ENCODE measurements at regions not wholly inside any gene's neighbourhood (a gene's known extent, or its start where the extent isn't known, plus 50 kb on each side); places are given as distances from the start of the nearest gene placed in this dataset.

DNA sequence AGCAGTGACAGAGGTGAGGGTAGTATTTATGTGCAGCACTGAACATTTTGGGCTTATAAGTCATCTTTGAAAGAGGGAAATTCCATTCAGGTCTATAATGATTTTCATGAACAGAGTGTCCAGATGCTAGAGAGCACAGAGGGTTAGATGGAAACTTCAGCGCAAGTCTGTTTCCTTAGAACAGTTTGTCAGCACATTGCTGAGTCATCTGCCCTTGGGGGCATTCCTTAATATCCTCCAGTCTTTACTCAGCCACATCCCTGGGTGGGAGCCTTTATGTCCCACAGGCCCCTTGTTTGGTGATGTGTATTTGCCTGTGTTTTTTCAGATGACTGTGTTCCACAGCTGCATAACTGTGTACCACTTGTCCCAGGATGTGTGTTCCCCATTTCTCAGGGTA, 138.5 kb upstream of the S1PR3 start:
- no peaks in the 10 kb centered on the region for H3K9me1 ChIP-seq (replicated peaks; ENCODE audit: control insufficient read depth, extremely low read depth, insufficient read depth, low read length)
- ChIA-PET POLR2A (interaction anchor here (0.5 kb wide), 1 partner anchor 143 kb away, joined by 3 read pairs; no protein-coding TSS in a partner anchor), CTCF (no interaction called here)
- intact Hi-C loops (cut with micrococcal nuclease) = loop anchor here (2.0 kb wide), 1 partner anchor 76 kb away; no protein-coding TSS in a partner anchor
- H4K20me1 ChIP-seq (replicated peaks; ENCODE audit: control insufficient read depth, extremely low read depth, insufficient read depth, low read length) = no peaks in the 10 kb centered on the region
- H3K36me3 ChIP-seq (ENCODE audit: control insufficient read depth in 2 of 2, extremely low read depth in 1 of 2, insufficient read depth in 2 of 2, low read length in 2 of 2) = no peaks in the 10 kb centered on the region
- H3K9ac ChIP-seq (replicated peaks; ENCODE audit: extremely low read depth, insufficient read depth, low read length) = peak overlapping the region; percentile 28
- peaks cover 11% of the 10 kb centered on the region for H3K4me1 ChIP-seq (ENCODE audit: control insufficient read depth, extremely low read depth, insufficient read depth, low read length)
- peak overlapping the region; percentile 56 for H3K4me2 ChIP-seq (ENCODE audit: insufficient read depth, low read length)
- H3K27me3 ChIP-seq (ENCODE audit: control insufficient read depth in 2 of 2, insufficient read depth in 2 of 2, low read length in 2 of 2) = no peaks in the 10 kb centered on the region
- peak; percentile 92 for DNase-seq (ENCODE audit: low read depth, low spot score)
- H3K79me2 ChIP-seq (ENCODE audit: control insufficient read depth, insufficient read depth, low read length) = no peaks in the 10 kb centered on the region
- H3K4me3 ChIP-seq (replicated peaks in 1 of 3; ENCODE audit: insufficient read depth in 1 of 3, low read depth in 1 of 3, low read length in 3 of 3) = no peak overlapping the region
- BruUV-seq (replicated peaks) = no TSS peak
- peak overlapping the region; percentile 44 for H2AFZ ChIP-seq (ENCODE audit: low read depth, low read length)
- FAIRE-seq = peak; percentile 85
- no peaks in the 10 kb centered on the region for H3K9me3 ChIP-seq (replicated peaks; ENCODE audit: control insufficient read depth, insufficient read depth, low read length)
- peak; percentile 94 for TF ChIP-seq FOS (IDR thresholded peaks at IDR 0.05; ENCODE audit: borderline replicate concordance, insufficient read depth, low read length)
- TF ChIP-seq JUN (IDR thresholded peaks at IDR 0.05; ENCODE audit: borderline replicate concordance, insufficient read depth, insufficient read length, low read depth) = peak; percentile 42
- peak; percentile 75 for TF ChIP-seq POLR2AphosphoS5 (IDR thresholded peaks at IDR 0.05; ENCODE audit: insufficient read depth, low read depth, low read length)
- TF ChIP-seq GATA2 (IDR thresholded peaks at IDR 0.05; ENCODE audit: insufficient read depth, insufficient read length, low read depth, low read length) = no peak
- no peak for TF ChIP-seq MYC (IDR thresholded peaks at IDR 0.05; ENCODE audit: low read depth, low read length)
- peak; percentile 24 for TF ChIP-seq POLR2A (IDR thresholded peaks at IDR 0.05; ENCODE audit: low read depth, low read length)
- dilution Hi-C loops (cut with MboI; ENCODE audit: extremely low pct_ligation_motif_present, low sequenced_read_pairs) = no loop called here
- H3K27ac ChIP-seq (ENCODE audit: insufficient read depth, low read depth, low read length) = peak overlapping the region; percentile 69

DNA sequence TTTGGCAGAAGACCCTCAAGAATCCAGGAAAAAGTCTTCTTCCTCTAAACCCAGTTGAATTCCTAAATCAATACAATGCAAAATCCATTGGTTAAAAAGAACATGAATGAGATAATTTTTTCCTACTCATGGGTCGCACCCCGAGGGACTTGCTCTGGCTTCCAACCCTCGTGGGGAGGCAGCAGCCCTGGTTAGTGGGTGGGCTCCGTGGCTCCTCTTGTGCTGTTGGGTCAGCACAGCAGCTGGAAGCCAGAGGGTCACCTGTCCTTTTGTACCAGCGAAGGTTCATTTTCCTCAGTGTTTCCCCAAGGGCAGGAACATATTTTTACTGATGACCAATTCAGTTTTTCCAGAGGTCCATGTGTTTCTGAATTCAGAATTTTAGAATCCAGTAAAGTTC, 120.6 kb upstream of the S1PR3 start:
- Histone ChIP-seq H2AFZ (ENCODE audit: low read depth, low read length) (no peak overlapping the region), H3K36me3 (ENCODE audit: control insufficient read depth in 2 of 2, extremely low read depth in 1 of 2, insufficient read depth in 2 of 2, low read length in 2 of 2) (no peaks in the 10 kb centered on the region), H3K9ac (replicated peaks; ENCODE audit: extremely low read depth, insufficient read depth, low read length) (no peak overlapping the region), H3K9me3 (replicated peaks; ENCODE audit: control insufficient read depth, insufficient read depth, low read length) (no peaks in the 10 kb centered on the region), H3K4me2 (ENCODE audit: insufficient read depth, low read length) (no peak overlapping the region), H4K20me1 (replicated peaks; ENCODE audit: control insufficient read depth, extremely low read depth, insufficient read depth, low read length) (no peaks in the 10 kb centered on the region), H3K4me3 (replicated peaks in 1 of 3; ENCODE audit: insufficient read depth in 1 of 3, low read depth in 1 of 3, low read length in 3 of 3) (no peak overlapping the region), H3K4me1 (ENCODE audit: control insufficient read depth, extremely low read depth, insufficient read depth, low read length) (no peaks in the 10 kb centered on the region), H3K79me2 (ENCODE audit: control insufficient read depth, insufficient read depth, low read length) (no peaks in the 10 kb centered on the region), H3K27me3 (ENCODE audit: control insufficient read depth in 2 of 2, insufficient read depth in 2 of 2, low read length in 2 of 2) (no peaks in the 10 kb centered on the region), H3K9me1 (replicated peaks; ENCODE audit: control insufficient read depth, extremely low read depth, insufficient read depth, low read length) (no peaks in the 10 kb centered on the region), H3K27ac (ENCODE audit: insufficient read depth, low read depth, low read length) (no peak overlapping the region)
- CTCF ChIA-PET = no interaction called here
- FAIRE-seq (no peak), DNase-seq (ENCODE audit: low read depth, low spot score) (no peak)
- POLR2A ChIA-PET = no interaction called here
- no TSS peak for BruUV-seq (replicated peaks)
- dilution Hi-C loops (cut with MboI; ENCODE audit: extremely low pct_ligation_motif_present, low sequenced_read_pairs) = no loop called here
- TF ChIP-seq FOS (IDR thresholded peaks at IDR 0.05; ENCODE audit: borderline replicate concordance, insufficient read depth, low read length) (no peak), GATA2 (IDR thresholded peaks at IDR 0.05; ENCODE audit: insufficient read depth, insufficient read length, low read depth, low read length) (no peak), JUN (IDR thresholded peaks at IDR 0.05; ENCODE audit: borderline replicate concordance, insufficient read depth, insufficient read length, low read depth) (no peak), POLR2AphosphoS5 (IDR thresholded peaks at IDR 0.05; ENCODE audit: insufficient read depth, low read depth, low read length) (no peak), MYC (IDR thresholded peaks at IDR 0.05; ENCODE audit: low read depth, low read length) (no peak), POLR2A (IDR thresholded peaks at IDR 0.05; ENCODE audit: low read depth, low read length) (no peak)
- TF ChIP-seq, protein P1, sequence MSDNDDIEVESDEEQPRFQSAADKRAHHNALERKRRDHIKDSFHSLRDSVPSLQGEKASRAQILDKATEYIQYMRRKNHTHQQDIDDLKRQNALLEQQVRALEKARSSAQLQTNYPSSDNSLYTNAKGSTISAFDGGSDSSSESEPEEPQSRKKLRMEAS (IDR thresholded peaks at IDR 0.05; ENCODE audit: insufficient read depth, insufficient read length) = no peak
- TF ChIP-seq, protein P2, sequence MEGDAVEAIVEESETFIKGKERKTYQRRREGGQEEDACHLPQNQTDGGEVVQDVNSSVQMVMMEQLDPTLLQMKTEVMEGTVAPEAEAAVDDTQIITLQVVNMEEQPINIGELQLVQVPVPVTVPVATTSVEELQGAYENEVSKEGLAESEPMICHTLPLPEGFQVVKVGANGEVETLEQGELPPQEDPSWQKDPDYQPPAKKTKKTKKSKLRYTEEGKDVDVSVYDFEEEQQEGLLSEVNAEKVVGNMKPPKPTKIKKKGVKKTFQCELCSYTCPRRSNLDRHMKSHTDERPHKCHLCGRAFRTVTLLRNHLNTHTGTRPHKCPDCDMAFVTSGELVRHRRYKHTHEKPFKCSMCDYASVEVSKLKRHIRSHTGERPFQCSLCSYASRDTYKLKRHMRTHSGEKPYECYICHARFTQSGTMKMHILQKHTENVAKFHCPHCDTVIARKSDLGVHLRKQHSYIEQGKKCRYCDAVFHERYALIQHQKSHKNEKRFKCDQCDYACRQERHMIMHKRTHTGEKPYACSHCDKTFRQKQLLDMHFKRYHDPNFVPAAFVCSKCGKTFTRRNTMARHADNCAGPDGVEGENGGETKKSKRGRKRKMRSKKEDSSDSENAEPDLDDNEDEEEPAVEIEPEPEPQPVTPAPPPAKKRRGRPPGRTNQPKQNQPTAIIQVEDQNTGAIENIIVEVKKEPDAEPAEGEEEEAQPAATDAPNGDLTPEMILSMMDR (IDR thresholded peaks at IDR 0.05; ENCODE audit: extremely low read depth in 1 of 2, insufficient read depth in 1 of 2, low read depth in 1 of 2, low read length in 2 of 2) = no peak
- intact Hi-C loops (cut with micrococcal nuclease) = loop anchor here (2.0 to 10.0 kb wide), 2 partner anchors 76 to 146 kb away; no protein-coding TSS in a partner anchor

Data from endothelial cell of umbilical vein (primary cell).